ENCODE measurements at regions not wholly inside any gene's neighbourhood (a gene's known extent, or its start where the extent isn't known, plus 50 kb on each side); places are given as distances from the start of the nearest gene placed in this dataset.
"Not testable (repeated sequence)": the region's sequence is repeated elsewhere in the genome, so short reads cannot be mapped to it uniquely, and the experiment has no call there.

DNA sequence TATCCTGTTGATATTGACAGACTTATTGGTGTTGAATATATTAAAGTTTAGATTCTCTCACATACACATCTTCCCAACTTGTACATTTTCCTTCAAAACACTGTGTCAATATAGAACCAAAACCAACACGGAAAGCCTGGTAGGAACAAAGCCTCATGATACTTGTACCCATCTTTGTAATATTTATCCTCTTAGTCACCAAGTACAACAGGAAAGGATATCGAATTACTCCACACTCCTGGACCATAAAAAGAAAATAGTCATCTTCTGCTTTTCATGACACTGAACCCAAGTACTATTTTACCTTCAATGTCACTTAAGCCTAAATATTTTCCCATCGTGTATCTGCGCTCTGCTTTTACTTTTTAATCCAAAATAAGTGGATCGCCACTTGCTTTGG is 702.9 kb upstream of the PCDH9 start:
- Histone ChIP-seq H3K36me3 (no peaks in the 10 kb centered on the region), H3K9me3 (no peaks in the 10 kb centered on the region), H3K27me3 (no peaks in the 10 kb centered on the region), H3K27ac (no peak overlapping the region), H3K4me3 (no peak overlapping the region), H3K4me1 (no peaks in the 10 kb centered on the region)
- TF ChIP-seq POLR2AphosphoS5 (IDR thresholded peaks at IDR 0.05), result no peak
- TF ChIP-seq POLR2A (IDR thresholded peaks at IDR 0.05), result no peak
- no peak for TF ChIP-seq EP300 (IDR thresholded peaks at IDR 0.05; ENCODE audit: low read depth)
- TF ChIP-seq, protein P1, sequence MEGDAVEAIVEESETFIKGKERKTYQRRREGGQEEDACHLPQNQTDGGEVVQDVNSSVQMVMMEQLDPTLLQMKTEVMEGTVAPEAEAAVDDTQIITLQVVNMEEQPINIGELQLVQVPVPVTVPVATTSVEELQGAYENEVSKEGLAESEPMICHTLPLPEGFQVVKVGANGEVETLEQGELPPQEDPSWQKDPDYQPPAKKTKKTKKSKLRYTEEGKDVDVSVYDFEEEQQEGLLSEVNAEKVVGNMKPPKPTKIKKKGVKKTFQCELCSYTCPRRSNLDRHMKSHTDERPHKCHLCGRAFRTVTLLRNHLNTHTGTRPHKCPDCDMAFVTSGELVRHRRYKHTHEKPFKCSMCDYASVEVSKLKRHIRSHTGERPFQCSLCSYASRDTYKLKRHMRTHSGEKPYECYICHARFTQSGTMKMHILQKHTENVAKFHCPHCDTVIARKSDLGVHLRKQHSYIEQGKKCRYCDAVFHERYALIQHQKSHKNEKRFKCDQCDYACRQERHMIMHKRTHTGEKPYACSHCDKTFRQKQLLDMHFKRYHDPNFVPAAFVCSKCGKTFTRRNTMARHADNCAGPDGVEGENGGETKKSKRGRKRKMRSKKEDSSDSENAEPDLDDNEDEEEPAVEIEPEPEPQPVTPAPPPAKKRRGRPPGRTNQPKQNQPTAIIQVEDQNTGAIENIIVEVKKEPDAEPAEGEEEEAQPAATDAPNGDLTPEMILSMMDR (IDR thresholded peaks at IDR 0.05), result no peak
- WGBS, 2 donors (ENCODE audit: low coverage in 1 of 2), result 74 to 85% methylated on average over 5 of the region's 5 CpGs
- in situ Hi-C loops (cut with MboI; ENCODE audit: low pct_ligation_motif_present in 1 of 4, low pct_unique_long_range_greater_than_20kb in 1 of 4, low sequenced_read_pairs in 3 of 4), result no loop called here
- no peak for DNase-seq
- intact Hi-C loops (cut with DNase I; ENCODE audit: low total_unique reads), result no loop called here

DNA sequence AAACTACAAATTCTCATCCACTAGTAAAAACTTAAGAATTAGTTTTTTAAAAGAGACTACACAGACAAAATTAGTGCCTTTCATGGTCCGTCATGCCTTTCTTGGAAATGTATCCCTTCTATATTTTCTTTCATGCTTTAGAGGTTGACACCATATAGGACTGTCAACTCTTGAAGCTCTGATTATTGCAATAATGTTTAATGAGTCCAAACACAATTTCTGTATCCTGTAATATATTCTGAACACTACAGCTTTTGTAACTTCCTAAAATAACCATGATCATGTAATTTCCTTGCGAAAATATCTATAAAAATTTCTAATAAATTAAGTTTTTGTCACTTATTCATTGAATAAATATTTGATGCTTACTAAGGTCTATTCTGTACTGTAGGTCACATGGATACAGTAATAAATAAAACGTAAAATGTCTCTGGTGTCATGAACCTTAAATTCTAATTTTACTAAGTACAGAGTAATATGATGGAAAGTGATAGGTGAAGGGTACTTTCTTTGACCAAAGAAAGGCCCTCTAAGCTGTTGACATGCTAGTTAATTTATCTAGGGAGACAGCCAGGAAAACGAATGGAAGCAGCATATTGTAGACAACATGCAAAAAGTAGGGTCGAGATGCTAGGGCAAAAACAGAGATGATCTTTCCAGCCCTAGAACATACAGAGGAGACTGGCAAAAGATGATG is 687.3 kb upstream of the PCDH9 start:
- intact Hi-C loops (cut with DNase I; ENCODE audit: low total_unique reads) (no loop called here), in situ Hi-C loops (cut with MboI; ENCODE audit: low pct_ligation_motif_present in 1 of 4, low pct_unique_long_range_greater_than_20kb in 1 of 4, low sequenced_read_pairs in 3 of 4) (no loop called here)
- Histone ChIP-seq H3K27me3 (no peaks in the 10 kb centered on the region), H3K27ac (no peak overlapping the region), H3K9me3 (no peaks in the 10 kb centered on the region), H3K4me3 (no peak overlapping the region), H3K4me1 (no peaks in the 10 kb centered on the region), H3K36me3 (no peaks in the 10 kb centered on the region)
- 63 to 68% methylated on average over 5 of the region's 5 CpGs for WGBS, 2 donors (ENCODE audit: low coverage in 1 of 2)
- no peak for DNase-seq
- TF ChIP-seq POLR2AphosphoS5 (IDR thresholded peaks at IDR 0.05) (no peak), POLR2A (IDR thresholded peaks at IDR 0.05) (no peak), EP300 (IDR thresholded peaks at IDR 0.05; ENCODE audit: low read depth) (no peak)
- TF ChIP-seq, protein P1 (IDR thresholded peaks at IDR 0.05), result no peak

DNA sequence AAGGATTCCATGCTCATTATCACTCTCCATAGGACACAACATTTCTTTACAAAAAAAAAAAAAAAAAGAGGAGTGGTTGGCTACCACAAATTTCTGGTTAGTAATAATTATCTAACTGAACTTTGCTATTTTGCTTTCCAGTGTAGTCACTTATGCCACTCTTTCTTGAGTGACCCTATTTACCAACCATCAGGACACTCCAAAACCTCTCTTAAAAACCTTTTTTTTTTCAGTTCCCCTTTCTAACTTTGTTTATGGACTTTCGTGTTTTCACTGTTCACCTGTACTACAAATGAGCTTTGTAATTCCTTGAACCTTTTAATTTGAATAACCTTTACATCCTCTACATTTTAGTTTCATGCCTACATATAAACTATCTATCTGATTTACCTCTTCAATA is 686.5 kb upstream of the PCDH9 start:
- Histone ChIP-seq H3K4me1 (no peaks in the 10 kb centered on the region), H3K27ac (no peak overlapping the region), H3K4me3 (no peak overlapping the region), H3K27me3 (no peaks in the 10 kb centered on the region), H3K36me3 (no peaks in the 10 kb centered on the region), H3K9me3 (no peaks in the 10 kb centered on the region)
- in situ Hi-C loops (cut with MboI; ENCODE audit: low pct_ligation_motif_present in 1 of 4, low pct_unique_long_range_greater_than_20kb in 1 of 4, low sequenced_read_pairs in 3 of 4), result no loop called here
- no peak for DNase-seq
- WGBS, 2 donors (ENCODE audit: low coverage in 1 of 2), result 45 to 50% methylated on average over 1 of the region's 1 CpG
- TF ChIP-seq POLR2AphosphoS5 (IDR thresholded peaks at IDR 0.05) (no peak), EP300 (IDR thresholded peaks at IDR 0.05; ENCODE audit: low read depth) (no peak), POLR2A (IDR thresholded peaks at IDR 0.05) (no peak)
- TF ChIP-seq, protein P1 (IDR thresholded peaks at IDR 0.05), result no peak
- intact Hi-C loops (cut with DNase I; ENCODE audit: low total_unique reads), result no loop called here

DNA sequence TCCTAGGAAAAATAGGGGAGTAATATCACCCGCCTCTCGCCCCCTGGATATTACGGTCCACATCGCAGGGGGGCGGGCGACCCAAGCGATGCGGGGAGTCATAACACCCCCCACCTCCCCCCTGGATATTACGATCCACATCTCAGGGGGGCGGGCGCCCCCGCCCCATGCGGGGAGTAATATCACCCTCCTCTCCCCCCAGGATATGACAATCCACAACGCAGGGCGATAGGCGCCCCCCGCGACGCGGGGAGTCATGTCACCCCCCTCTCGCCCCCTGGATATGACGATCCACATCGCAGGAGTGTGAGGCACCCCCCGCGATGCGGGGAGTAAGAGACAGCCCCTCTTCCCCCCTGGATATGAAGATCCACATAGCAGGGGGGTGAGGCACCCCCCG is 684.4 kb upstream of the PCDH9 start:
- Histone ChIP-seq H3K9me3 (no peaks in the 10 kb centered on the region), H3K4me1 (no peaks in the 10 kb centered on the region), H3K27me3 (no peaks in the 10 kb centered on the region), H3K4me3 (no peak overlapping the region), H3K36me3 (no peaks in the 10 kb centered on the region), H3K27ac (no peak overlapping the region)
- in situ Hi-C loops (cut with MboI; ENCODE audit: low pct_ligation_motif_present in 1 of 4, low pct_unique_long_range_greater_than_20kb in 1 of 4, low sequenced_read_pairs in 3 of 4), result no loop called here
- DNase-seq, result no peak
- TF ChIP-seq POLR2AphosphoS5 (IDR thresholded peaks at IDR 0.05) (no peak), POLR2A (IDR thresholded peaks at IDR 0.05) (no peak), EP300 (IDR thresholded peaks at IDR 0.05; ENCODE audit: low read depth) (no peak)
- TF ChIP-seq, protein P1 (IDR thresholded peaks at IDR 0.05), result no peak
- WGBS, 2 donors (ENCODE audit: low coverage in 1 of 2), result 95% methylated on average over 27 of the region's 27 CpGs; no CpG with 5 or more reads in 1 of the 2 donors
- intact Hi-C loops (cut with DNase I; ENCODE audit: low total_unique reads), result no loop called here

DNA sequence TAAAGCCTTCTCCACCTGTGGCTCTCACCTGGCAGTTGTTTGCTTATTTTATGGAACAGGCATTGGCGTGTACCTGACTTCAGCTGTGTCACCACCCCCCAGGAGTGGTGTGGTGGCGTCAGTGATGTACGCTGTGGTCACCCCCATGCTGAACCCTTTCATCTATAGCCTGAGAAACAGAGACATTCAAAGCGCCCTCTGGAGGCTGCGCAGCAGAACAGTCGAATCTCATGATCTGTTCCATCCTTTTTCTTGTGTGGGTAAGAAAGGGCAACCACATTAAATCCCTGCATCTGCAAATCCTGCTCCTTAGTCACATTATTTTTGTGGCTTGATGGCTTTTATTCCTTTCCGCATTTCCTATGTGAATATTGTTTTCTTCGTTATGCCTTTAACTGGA is 672.8 kb upstream of the PCDH9 start:
- 77 to 90% methylated on average over 2 to 8 of the region's 8 CpGs for WGBS, 2 donors (ENCODE audit: low coverage in 1 of 2)
- in situ Hi-C loops (cut with MboI; ENCODE audit: low pct_ligation_motif_present in 1 of 4, low pct_unique_long_range_greater_than_20kb in 1 of 4, low sequenced_read_pairs in 3 of 4); H3K27ac ChIP-seq; H3K36me3 ChIP-seq; H3K4me3 ChIP-seq; H3K27me3 ChIP-seq; H3K4me1 ChIP-seq; H3K9me3 ChIP-seq; DNase-seq: not testable (repeated sequence)
- intact Hi-C loops (cut with DNase I; ENCODE audit: low total_unique reads), result loop anchor here (5.0 kb wide), 1 partner anchor 789 kb away; no protein-coding TSS in a partner anchor

Data from transverse colon (tissue), 4 donors.